Left lung (tissue), 4 donors: ENCODE measurements at regions not wholly inside any gene's neighbourhood (a gene's known extent, or its start where the extent isn't known, plus 50 kb on each side); places are given as distances from the start of the nearest gene placed in this dataset.

Experiments
- ATAC-seq: fragments of 200-7000 bp; cut with Tn5 transposase; one replicate; pipeline ENCODE4 v1.9.1; 2020; ENCODE audit warnings: moderate library complexity
- DNase-seq, 4 donors: peaks; one replicate each; pipeline ENCODE4 v3.0.0-alpha.2; 2013 to 2020
- H3K27ac ChIP-seq, 2 donors: fragments of 200-600 bp; sonication (generic) in 1 of 2; one replicate each; pipeline versions ENCODE4 v1.5.0 to v1.8.0; 2020 to 2021
- H3K27me3 ChIP-seq, 2 donors: fragments of 200-600 bp; sonication (generic) in 1 of 2; one replicate each; pipeline versions ENCODE4 v1.5.0 to v1.8.0; 2020 to 2021
- H3K36me3 ChIP-seq, 2 donors: fragments of 200-600 bp; sonication (generic) in 1 of 2; one replicate each; pipeline versions ENCODE4 v1.5.0 to v1.8.0; 2020 to 2021
- H3K4me1 ChIP-seq, 2 donors: fragments of 200-600 bp; one replicate each; pipeline ENCODE4 v1.8.0; 2021
- H3K4me3 ChIP-seq, 2 donors: fragments of 200-600 bp; sonication (generic) in 1 of 2; one replicate each; pipeline versions ENCODE4 v1.5.0 to v1.8.0; 2020 to 2021; ENCODE audit warnings: mild to moderate bottlenecking in 1 of 2
- H3K9me3 ChIP-seq, 2 donors: fragments of 200-600 bp; sonication (generic) in 1 of 2; one replicate each; pipeline versions ENCODE4 v1.5.0 to v1.8.0; 2020 to 2021
- CTCF ChIP-seq, 2 donors: fragments of 200-600 bp; sonication (generic) in 1 of 2; IDR thresholded peaks; one replicate each; pipeline versions ENCODE4 v1.5.0 to v1.8.0; 2021; ENCODE audit warnings: antibody characterized with exemption in 2 of 2
- intact Hi-C, 2 donors: fragments of 100-400 bp; cut with DNase I; formaldehyde crosslinking; loops; one replicate each; pipeline versions ENCODE4 v1.11.2 to v1.14.2; 2022
- donor health status: DM: no; HTN: yes; CAD: no.
- donor health status: DM: no; HTN: no; CAD: no.

DNA sequence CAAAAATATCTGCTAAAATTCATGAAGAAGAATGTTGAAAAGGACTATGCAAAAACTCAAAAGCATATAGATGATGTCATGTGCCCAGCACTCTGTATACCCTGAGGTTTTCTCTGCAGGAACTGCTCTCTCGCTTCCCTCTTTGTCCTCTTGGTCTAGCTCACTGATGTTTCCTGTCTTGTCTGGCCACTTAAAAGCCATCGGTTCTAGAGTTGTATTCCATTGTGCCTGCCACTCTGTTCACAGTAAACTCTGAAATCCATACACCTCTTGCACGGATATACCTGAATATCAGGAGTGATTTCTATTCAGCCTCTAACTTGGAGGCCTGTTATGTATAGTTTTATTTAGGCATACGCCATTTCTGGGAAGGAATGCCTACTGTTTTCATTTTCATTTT is 101.0 kb upstream of the CNTNAP4 start:
- DNase-seq (no peak), ATAC-seq (no peak)
- Histone ChIP-seq H3K9me3 (peaks cover 0 to 15% of the 10 kb centered on the region in 2 donors), H3K36me3 (no peaks in the 10 kb centered on the region), H3K4me3 (no peak overlapping the region), H3K27ac (no peak overlapping the region), H3K27me3 (no peaks in the 10 kb centered on the region), H3K4me1 (no peaks in the 10 kb centered on the region)
- TF ChIP-seq CTCF (IDR thresholded peaks at IDR 0.05), result no peak
- intact Hi-C loops, result no loop called here

DNA sequence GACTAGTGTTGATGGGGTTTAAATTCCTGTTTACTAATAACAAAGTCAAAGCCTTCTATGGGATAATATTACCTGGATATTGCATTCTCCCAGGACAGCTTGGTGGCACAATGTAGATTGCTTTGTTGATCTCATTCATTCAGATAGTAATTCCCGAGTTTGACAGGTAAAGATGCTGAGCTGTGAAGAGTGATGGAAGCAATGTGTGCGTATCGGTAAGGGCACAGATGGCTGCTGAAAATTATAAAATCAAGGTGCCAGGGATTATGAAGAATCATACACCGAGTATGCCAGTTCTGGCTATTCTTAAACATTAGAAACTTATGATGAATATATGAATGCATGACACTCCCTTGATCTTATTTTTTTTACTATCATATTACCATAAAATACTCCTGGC is 100.6 kb upstream of the CNTNAP4 start:
- ATAC-seq (no peak), DNase-seq (no peak)
- intact Hi-C loops, result no loop called here
- H3K36me3 ChIP-seq, result no peaks in the 10 kb centered on the region
- H3K27ac ChIP-seq, result no peak overlapping the region
- H3K9me3 ChIP-seq, result peaks cover 0 to 14% of the 10 kb centered on the region in 2 donors
- no peaks in the 10 kb centered on the region for H3K27me3 ChIP-seq
- H3K4me3 ChIP-seq, result no peak overlapping the region
- no peaks in the 10 kb centered on the region for H3K4me1 ChIP-seq
- no peak for TF ChIP-seq CTCF (IDR thresholded peaks at IDR 0.05)

GRCh38 chr16:76182041-76182635 is 95.1 kb upstream of the CNTNAP4 start:
- DNase-seq (no peak), ATAC-seq (no peak)
- H3K4me3 ChIP-seq, result no peak overlapping the region
- no peaks in the 10 kb centered on the region for H3K36me3 ChIP-seq
- TF ChIP-seq CTCF (IDR thresholded peaks at IDR 0.05), result no peak
- H3K4me1 ChIP-seq, result no peaks in the 10 kb centered on the region
- no peak overlapping the region for H3K27ac ChIP-seq
- peaks cover 0 to 11% of the 10 kb centered on the region in 2 donors for H3K9me3 ChIP-seq
- no peaks in the 10 kb centered on the region for H3K27me3 ChIP-seq
- intact Hi-C loops, result no loop called here

DNA sequence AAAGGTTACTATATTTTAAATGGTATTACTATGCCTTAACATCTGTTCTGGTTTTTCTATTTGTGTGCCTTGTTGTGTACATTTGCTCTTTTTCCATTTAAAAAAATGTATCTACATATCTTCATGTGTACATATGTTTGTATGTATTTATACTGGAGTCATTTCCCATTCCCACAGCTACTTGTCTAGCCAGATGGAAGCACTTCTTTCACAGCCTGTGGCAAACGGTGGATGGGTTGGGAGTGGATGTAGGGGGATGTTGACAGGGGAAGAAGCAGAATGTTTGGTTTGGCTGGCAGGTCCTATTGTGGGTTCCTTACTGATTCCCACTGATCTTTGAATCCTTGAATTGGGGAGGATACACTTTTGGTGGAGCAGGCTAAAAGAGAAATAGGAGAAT is 93.6 kb upstream of the CNTNAP4 start:
- H3K4me1 ChIP-seq, result no peaks in the 10 kb centered on the region
- H3K27me3 ChIP-seq, result no peaks in the 10 kb centered on the region
- no peak for DNase-seq
- peaks cover 0 to 18% of the 10 kb centered on the region in 2 donors for H3K9me3 ChIP-seq
- no peak overlapping the region for H3K27ac ChIP-seq
- H3K4me3 ChIP-seq, result no peak overlapping the region
- no peak for ATAC-seq
- intact Hi-C loops, result no loop called here
- no peaks in the 10 kb centered on the region for H3K36me3 ChIP-seq
- TF ChIP-seq CTCF (IDR thresholded peaks at IDR 0.05), result no peak

DNA sequence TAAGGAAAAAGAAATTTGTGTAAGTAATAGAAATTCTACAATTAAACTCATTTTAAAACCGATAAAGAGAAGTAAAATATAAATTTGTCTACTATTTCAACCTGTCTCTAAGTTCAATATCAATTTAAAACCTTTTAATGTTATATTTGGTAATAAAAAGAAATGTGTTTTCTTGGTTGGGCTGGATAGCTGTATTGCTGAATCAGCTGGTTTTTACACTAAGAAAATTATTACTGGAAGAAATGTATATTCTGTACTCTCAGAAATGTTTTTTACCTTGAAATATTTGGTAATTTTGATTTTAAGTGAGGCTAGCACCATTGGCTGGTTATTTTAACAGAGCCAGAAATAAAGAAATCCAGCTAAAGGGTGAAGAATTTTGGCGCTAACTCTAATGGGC is 87.1 kb upstream of the CNTNAP4 start:
- no peaks in the 10 kb centered on the region for H3K36me3 ChIP-seq
- no peak for DNase-seq
- H3K27ac ChIP-seq, result no peak overlapping the region
- H3K4me3 ChIP-seq, result no peak overlapping the region
- H3K4me1 ChIP-seq, result no peaks in the 10 kb centered on the region
- H3K27me3 ChIP-seq, result no peaks in the 10 kb centered on the region
- no peak for ATAC-seq
- H3K9me3 ChIP-seq, result peaks cover 0 to 13% of the 10 kb centered on the region in 2 donors
- intact Hi-C loops, result no loop called here
- TF ChIP-seq CTCF (IDR thresholded peaks at IDR 0.05), result no peak
